GM12875 (cell line): ENCODE measurements at regions not wholly inside any gene's neighbourhood (a gene's known extent, or its start where the extent isn't known, plus 50 kb on each side); places are given as distances from the start of the nearest gene placed in this dataset.

ENCODE experiments used
- H3K4me3 ChIP-seq: one replicate; pipeline ENCODE4 v1.5.1; 2011; ENCODE audit warnings: low read depth, low read length, control low read depth
- CTCF ChIP-seq: IDR thresholded peaks from 2 replicates; pipeline ENCODE4 v1.5.1; 2011; ENCODE audit warnings: low read depth, mild to moderate bottlenecking, control low read depth, inconsistent platforms, low read length, moderate library complexity, borderline replicate concordance; ENCODE audit not compliant: insufficient read depth

GRCh38 chr18:42184685-42185477 is 229.8 kb downstream of the PIK3C3 start:
- TF ChIP-seq CTCF: no peak
- no peak overlapping the region for H3K4me3 ChIP-seq

- no peak overlapping the region for H3K4me3 ChIP-seq
- no peak for TF ChIP-seq CTCF
Observed at GRCh38 chr18:42185486-42185885, 230.5 kb downstream of the PIK3C3 start.

GRCh38 chr18:42187611-42188380 is 232.8 kb downstream of the PIK3C3 start:
- TF ChIP-seq CTCF: no peak
- H3K4me3 ChIP-seq: no peak overlapping the region

- H3K4me3 ChIP-seq: no peak overlapping the region
- no peak for TF ChIP-seq CTCF
Observed at GRCh38 chr18:42190643-42191042, 235.6 kb downstream of the PIK3C3 start.

- no peak for TF ChIP-seq CTCF
- no peak overlapping the region for H3K4me3 ChIP-seq
Observed at GRCh38 chr18:42192251-42193248, 237.5 kb downstream of the PIK3C3 start.

- H3K4me3 ChIP-seq: no peak overlapping the region
- TF ChIP-seq CTCF: no peak
Observed at GRCh38 chr18:42196651-42197050, 241.6 kb downstream of the PIK3C3 start.
